Adipose tissue (tissue), 3 donors: ENCODE measurements at regions not wholly inside any gene's neighbourhood (a gene's known extent, or its start where the extent isn't known, plus 50 kb on each side); places are given as distances from the start of the nearest gene placed in this dataset.

Source experiments
- H3K27ac ChIP-seq: one replicate; pipeline ENCODE4 v1.5.1; 2013; ENCODE audit warnings: low read depth, low read length
- WGBS, 3 donors: extraction: QIAGEN DNeasy Blood & Tissue Kit; methylation state at CpG; one replicate each; pipeline ENCODE4 v1.1.7; 2013; 5-methylcytosine and 5-hydroxymethylcytosine counted together
- donor health status: healthy with polysubstance abuse.
- donor health status: Bipolar disorder and iron deficiency.
- donor health status: healthy.

- WGBS, 3 donors, result 85 to 96% (median 94%) methylated on average over 3 of the region's 3 CpGs
- no peak overlapping the region for H3K27ac ChIP-seq
These were observed 1061.2 kb downstream of the CDH11 start for GRCh38 chr16:64060631-64061030.

GRCh38 chr16:64058685-64059084, 1063.2 kb downstream of the CDH11 start:
- no peak overlapping the region for H3K27ac ChIP-seq
- WGBS, 3 donors, result 79 to 84% (median 83%) methylated on average over 3 of the region's 3 CpGs

- H3K27ac ChIP-seq, result no peak overlapping the region
These were observed 1070.0 kb downstream of the CDH11 start for GRCh38 chr16:64051824-64052223.

- WGBS, 3 donors, result 82 to 86% (median 86%) methylated on average over 1 of the region's 1 CpG
- H3K27ac ChIP-seq, result no peak overlapping the region
These were observed 1074.0 kb downstream of the CDH11 start for GRCh38 chr16:64047878-64048277.

GRCh38 chr16:64047207-64047606, 1074.7 kb downstream of the CDH11 start:
- WGBS, 3 donors, result 89 to 94% (median 93%) methylated on average over 1 of the region's 1 CpG
- H3K27ac ChIP-seq, result no peak overlapping the region

- no peak overlapping the region for H3K27ac ChIP-seq
- WGBS, 3 donors, result 63 to 83% (median 77%) methylated on average over 2 of the region's 2 CpGs
These were observed 1086.5 kb downstream of the CDH11 start for GRCh38 chr16:64035337-64035736.

- H3K27ac ChIP-seq, result no peak overlapping the region
- 75 to 88% (median 87%) methylated on average over 3 of the region's 3 CpGs for WGBS, 3 donors
These were observed 1102.5 kb downstream of the CDH11 start for GRCh38 chr16:64019339-64019738.

- WGBS, 3 donors, result 30 to 38% (median 32%) methylated on average over 1 of the region's 1 CpG
- H3K27ac ChIP-seq, result no peak overlapping the region
These were observed 1104.1 kb downstream of the CDH11 start for GRCh38 chr16:64017796-64018195.

- WGBS, 3 donors, result 64 to 88% (median 64%) methylated on average over 1 of the region's 1 CpG
These were observed 1108.0 kb downstream of the CDH11 start for GRCh38 chr16:64013856-64014255.

GRCh38 chr16:64012166-64012565, 1109.7 kb downstream of the CDH11 start:
- H3K27ac ChIP-seq, result no peak overlapping the region
- 68 to 70% (median 69%) methylated on average over 2 of the region's 2 CpGs for WGBS, 3 donors

More at GRCh38 chr16:64013856-64014255, 1108.0 kb downstream of the CDH11 start:
- H3K27ac ChIP-seq, result no peak overlapping the region

GRCh38 chr16:64011650-64012049, 1110.2 kb downstream of the CDH11 start:
- H3K27ac ChIP-seq, result no peak overlapping the region
- WGBS, 3 donors, result 77 to 92% (median 80%) methylated on average over 2 of the region's 2 CpGs

GRCh38 chr16:64008131-64008530, 1113.7 kb downstream of the CDH11 start:
- WGBS, 3 donors, result 85 to 94% (median 87%) methylated on average over 2 of the region's 2 CpGs
- H3K27ac ChIP-seq, result no peak overlapping the region

- H3K27ac ChIP-seq, result no peak overlapping the region
- WGBS, 3 donors, result 69 to 86% (median 71%) methylated on average over 1 of the region's 1 CpG
These were observed 1117.7 kb downstream of the CDH11 start for GRCh38 chr16:64004116-64004515.

GRCh38 chr16:63995025-63995424, 1126.8 kb downstream of the CDH11 start:
- H3K27ac ChIP-seq, result no peak overlapping the region
- WGBS, 3 donors, result 89 to 90% (median 90%) methylated on average over 8 of the region's 8 CpGs

GRCh38 chr16:63983401-63983800, 1138.5 kb downstream of the CDH11 start:
- WGBS, 3 donors, result 10 to 68% (median 67%) methylated on average over 2 of the region's 2 CpGs
- H3K27ac ChIP-seq, result no peak overlapping the region

- H3K27ac ChIP-seq, result no peak overlapping the region
- 45 to 59% (median 52%) methylated on average over 3 of the region's 3 CpGs for WGBS, 3 donors
These were observed 1139.1 kb downstream of the CDH11 start for GRCh38 chr16:63982741-63983140.

- WGBS, 3 donors, result 79 to 82% (median 82%) methylated on average over 5 of the region's 5 CpGs
- no peak overlapping the region for H3K27ac ChIP-seq
These were observed 1139.8 kb downstream of the CDH11 start for GRCh38 chr16:63982110-63982509.

- no peak overlapping the region for H3K27ac ChIP-seq
- WGBS, 3 donors, result 25 to 45% (median 45%) methylated on average over 2 of the region's 2 CpGs
These were observed 1140.2 kb downstream of the CDH11 start for GRCh38 chr16:63981639-63982038.

- no peak overlapping the region for H3K27ac ChIP-seq
- 62 to 79% (median 71%) methylated on average over 3 of the region's 3 CpGs for WGBS, 3 donors
These were observed 1141.1 kb downstream of the CDH11 start for GRCh38 chr16:63980763-63981162.

GRCh38 chr16:63978240-63978639, 1143.6 kb downstream of the CDH11 start:
- H3K27ac ChIP-seq, result no peak overlapping the region

- WGBS, 3 donors, result 69 to 77% (median 75%) methylated on average over 4 of the region's 4 CpGs
These were observed 1145.5 kb downstream of the CDH11 start for GRCh38 chr16:63976345-63976744.

More at GRCh38 chr16:63976345-63976744, 1145.5 kb downstream of the CDH11 start:
- H3K27ac ChIP-seq, result no peak overlapping the region
